HG03354 (cell line): ENCODE measurements at regions not wholly inside any gene's neighbourhood (a gene's known extent, or its start where the extent isn't known, plus 50 kb on each side); places are given as distances from the start of the nearest gene placed in this dataset.
"Not testable (repeated sequence)": the region's sequence is repeated elsewhere in the genome, so short reads cannot be mapped to it uniquely, and the experiment has no call there.

ENCODE experiments used
- ATAC-seq: cut with Tn5 transposase; IDR thresholded peaks from one replicate; pipeline ENCODE4 v1.9.1; 2021; ENCODE audit warnings: mild to moderate bottlenecking; ENCODE audit not compliant: unreplicated experiment, poor library complexity, severe bottlenecking

- no peak for ATAC-seq
Observed at GRCh38 chr6:23713211-23713610, 412.8 kb upstream of the NRSN1 start.

GRCh38 chr6:23728707-23729106, 397.3 kb upstream of the NRSN1 start:
- no peak for ATAC-seq

GRCh38 chr6:23731609-23732008, 394.4 kb upstream of the NRSN1 start:
- ATAC-seq: no peak

- ATAC-seq: no peak
Observed at GRCh38 chr6:23732521-23732920, 393.5 kb upstream of the NRSN1 start.

GRCh38 chr6:23735151-23735550, 390.9 kb upstream of the NRSN1 start:
- ATAC-seq: no peak

- ATAC-seq: no peak
Observed at GRCh38 chr6:23736577-23736976, 389.4 kb upstream of the NRSN1 start.

- no peak for ATAC-seq
Observed at GRCh38 chr6:23747239-23747638, 378.8 kb upstream of the NRSN1 start.

GRCh38 chr6:23752414-23752813, 373.6 kb upstream of the NRSN1 start:
- no peak for ATAC-seq

- ATAC-seq: no peak
Observed at GRCh38 chr6:23754197-23754596, 371.8 kb upstream of the NRSN1 start.

- ATAC-seq: no peak
Observed at GRCh38 chr6:23775127-23775526, 350.9 kb upstream of the NRSN1 start.

- no peak for ATAC-seq
Observed at GRCh38 chr6:23783901-23784300, 342.1 kb upstream of the NRSN1 start.

- no peak for ATAC-seq
Observed at GRCh38 chr6:23784301-23784919, 341.6 kb upstream of the NRSN1 start.

GRCh38 chr6:23790756-23791155, 335.3 kb upstream of the NRSN1 start:
- no peak for ATAC-seq

GRCh38 chr6:23797041-23797440, 329.0 kb upstream of the NRSN1 start:
- ATAC-seq: no peak

- ATAC-seq: not testable (repeated sequence)
Observed at GRCh38 chr6:23804289-23804688, 321.7 kb upstream of the NRSN1 start.

GRCh38 chr6:23821141-23821540, 304.9 kb upstream of the NRSN1 start:
- ATAC-seq: not testable (repeated sequence)

GRCh38 chr6:23823421-23823820, 302.6 kb upstream of the NRSN1 start:
- no peak for ATAC-seq

- no peak for ATAC-seq
Observed at GRCh38 chr6:23826572-23826971, 299.4 kb upstream of the NRSN1 start.

GRCh38 chr6:23828861-23829260, 297.2 kb upstream of the NRSN1 start:
- ATAC-seq: no peak

- no peak for ATAC-seq
Observed at GRCh38 chr6:23841116-23841515, 284.9 kb upstream of the NRSN1 start.

- ATAC-seq: no peak
Observed at GRCh38 chr6:23842760-23843159, 283.3 kb upstream of the NRSN1 start.

GRCh38 chr6:23851522-23851921, 274.5 kb upstream of the NRSN1 start:
- ATAC-seq: no peak
